ENCODE measurements at regions not wholly inside any gene's neighbourhood (a gene's known extent, or its start where the extent isn't known, plus 50 kb on each side); places are given as distances from the start of the nearest gene placed in this dataset.

DNA sequence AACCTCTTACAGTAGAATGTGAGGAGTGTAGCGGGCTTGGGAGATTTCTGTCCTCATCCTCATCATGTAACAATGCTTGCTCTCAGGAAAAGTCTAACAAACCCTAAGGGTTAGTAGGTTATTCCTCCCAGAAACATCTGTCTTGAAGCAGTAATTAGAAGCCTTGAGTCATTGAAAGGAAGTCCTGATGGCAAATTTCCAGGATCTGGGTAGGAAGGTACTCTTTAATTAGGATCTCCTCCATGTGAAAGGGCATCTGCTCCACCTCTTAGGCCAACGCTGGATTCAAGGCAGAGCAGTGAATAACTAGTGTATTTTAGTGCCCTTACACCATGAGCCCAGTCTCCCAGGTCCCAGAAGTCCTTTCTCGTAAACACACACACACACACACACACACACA, 106.6 kb upstream of the BARHL2 start:
- no peak for TF ChIP-seq POLR2AphosphoS5 (IDR thresholded peaks at IDR 0.05; ENCODE audit: low read depth, low read length)
- TF ChIP-seq, protein P1, sequence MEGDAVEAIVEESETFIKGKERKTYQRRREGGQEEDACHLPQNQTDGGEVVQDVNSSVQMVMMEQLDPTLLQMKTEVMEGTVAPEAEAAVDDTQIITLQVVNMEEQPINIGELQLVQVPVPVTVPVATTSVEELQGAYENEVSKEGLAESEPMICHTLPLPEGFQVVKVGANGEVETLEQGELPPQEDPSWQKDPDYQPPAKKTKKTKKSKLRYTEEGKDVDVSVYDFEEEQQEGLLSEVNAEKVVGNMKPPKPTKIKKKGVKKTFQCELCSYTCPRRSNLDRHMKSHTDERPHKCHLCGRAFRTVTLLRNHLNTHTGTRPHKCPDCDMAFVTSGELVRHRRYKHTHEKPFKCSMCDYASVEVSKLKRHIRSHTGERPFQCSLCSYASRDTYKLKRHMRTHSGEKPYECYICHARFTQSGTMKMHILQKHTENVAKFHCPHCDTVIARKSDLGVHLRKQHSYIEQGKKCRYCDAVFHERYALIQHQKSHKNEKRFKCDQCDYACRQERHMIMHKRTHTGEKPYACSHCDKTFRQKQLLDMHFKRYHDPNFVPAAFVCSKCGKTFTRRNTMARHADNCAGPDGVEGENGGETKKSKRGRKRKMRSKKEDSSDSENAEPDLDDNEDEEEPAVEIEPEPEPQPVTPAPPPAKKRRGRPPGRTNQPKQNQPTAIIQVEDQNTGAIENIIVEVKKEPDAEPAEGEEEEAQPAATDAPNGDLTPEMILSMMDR (IDR thresholded peaks at IDR 0.05) = no peak
- TF ChIP-seq, protein P2, sequence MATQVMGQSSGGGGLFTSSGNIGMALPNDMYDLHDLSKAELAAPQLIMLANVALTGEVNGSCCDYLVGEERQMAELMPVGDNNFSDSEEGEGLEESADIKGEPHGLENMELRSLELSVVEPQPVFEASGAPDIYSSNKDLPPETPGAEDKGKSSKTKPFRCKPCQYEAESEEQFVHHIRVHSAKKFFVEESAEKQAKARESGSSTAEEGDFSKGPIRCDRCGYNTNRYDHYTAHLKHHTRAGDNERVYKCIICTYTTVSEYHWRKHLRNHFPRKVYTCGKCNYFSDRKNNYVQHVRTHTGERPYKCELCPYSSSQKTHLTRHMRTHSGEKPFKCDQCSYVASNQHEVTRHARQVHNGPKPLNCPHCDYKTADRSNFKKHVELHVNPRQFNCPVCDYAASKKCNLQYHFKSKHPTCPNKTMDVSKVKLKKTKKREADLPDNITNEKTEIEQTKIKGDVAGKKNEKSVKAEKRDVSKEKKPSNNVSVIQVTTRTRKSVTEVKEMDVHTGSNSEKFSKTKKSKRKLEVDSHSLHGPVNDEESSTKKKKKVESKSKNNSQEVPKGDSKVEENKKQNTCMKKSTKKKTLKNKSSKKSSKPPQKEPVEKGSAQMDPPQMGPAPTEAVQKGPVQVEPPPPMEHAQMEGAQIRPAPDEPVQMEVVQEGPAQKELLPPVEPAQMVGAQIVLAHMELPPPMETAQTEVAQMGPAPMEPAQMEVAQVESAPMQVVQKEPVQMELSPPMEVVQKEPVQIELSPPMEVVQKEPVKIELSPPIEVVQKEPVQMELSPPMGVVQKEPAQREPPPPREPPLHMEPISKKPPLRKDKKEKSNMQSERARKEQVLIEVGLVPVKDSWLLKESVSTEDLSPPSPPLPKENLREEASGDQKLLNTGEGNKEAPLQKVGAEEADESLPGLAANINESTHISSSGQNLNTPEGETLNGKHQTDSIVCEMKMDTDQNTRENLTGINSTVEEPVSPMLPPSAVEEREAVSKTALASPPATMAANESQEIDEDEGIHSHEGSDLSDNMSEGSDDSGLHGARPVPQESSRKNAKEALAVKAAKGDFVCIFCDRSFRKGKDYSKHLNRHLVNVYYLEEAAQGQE (IDR thresholded peaks at IDR 0.05; ENCODE audit: insufficient read depth in 1 of 2, low read depth in 2 of 2, low read length in 1 of 2) = no peak
- TF ChIP-seq SIN3A (IDR thresholded peaks at IDR 0.05; ENCODE audit: borderline replicate concordance, insufficient read depth, low read depth, low read length) = no peak
- TF ChIP-seq TCF7L2 (IDR thresholded peaks at IDR 0.05; ENCODE audit: low read depth, low read length) = no peak
